Amniotic epithelial cell (primary cell): ENCODE measurements at regions not wholly inside any gene's neighbourhood (a gene's known extent, or its start where the extent isn't known, plus 50 kb on each side); places are given as distances from the start of the nearest gene placed in this dataset.
"Not testable (repeated sequence)": the region's sequence is repeated elsewhere in the genome, so short reads cannot be mapped to it uniquely, and the experiment has no call there.

Source experiments
- DNase-seq: peaks from one replicate; pipeline ENCODE4 v3.0.0-alpha.2; 2010; ENCODE audit warnings: low read depth

GRCh38 chrX:44674906-44675305, 132.2 kb upstream of the FUNDC1 start:
- no peak for DNase-seq

DNA sequence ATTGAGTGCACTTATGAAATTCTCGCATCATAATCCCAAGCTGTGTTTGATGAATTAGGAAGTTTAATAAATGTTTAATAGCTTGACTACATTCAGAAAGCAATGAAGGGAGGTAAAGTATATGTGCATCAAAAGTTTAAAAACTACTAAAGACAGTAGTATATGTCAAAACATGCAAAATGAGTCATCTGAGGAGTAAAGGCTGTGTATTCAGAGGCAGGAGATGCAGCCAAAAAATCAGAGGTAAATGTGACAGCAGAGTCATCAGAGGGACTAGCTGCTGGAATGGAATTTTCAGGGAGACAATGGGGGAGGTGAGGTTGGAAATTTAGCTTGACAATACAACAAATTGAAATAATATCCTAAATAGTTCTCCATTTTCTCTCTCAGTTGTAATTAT, 127.0 kb upstream of the FUNDC1 start:
- DNase-seq, result no peak

- DNase-seq, result no peak
Measured at GRCh38 chrX:44667771-44668170, 125.1 kb upstream of the FUNDC1 start.

DNA sequence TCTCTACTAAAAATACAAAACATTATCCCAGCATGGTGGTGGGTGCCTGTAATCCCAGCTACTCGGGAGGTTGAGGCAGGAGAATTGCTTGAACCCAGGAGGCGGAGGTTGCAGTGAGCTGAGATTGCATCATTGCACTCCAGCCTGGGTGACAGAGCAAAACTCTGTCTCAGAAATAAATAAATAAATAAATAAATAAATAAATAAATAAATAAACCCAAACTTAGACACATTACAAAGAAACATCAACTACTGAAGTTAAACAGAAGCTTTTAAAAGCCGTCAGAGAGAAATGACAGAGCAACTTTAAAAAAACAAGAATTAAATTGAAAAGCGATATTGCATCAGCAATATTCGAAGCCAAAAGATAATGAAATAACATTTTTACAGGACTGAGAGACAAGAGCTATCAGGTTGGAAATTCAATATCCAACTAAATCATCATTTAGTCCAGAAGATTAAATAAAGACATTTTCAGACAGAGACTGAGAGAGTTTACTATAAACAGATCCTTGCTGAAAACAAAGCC, 115.1 kb upstream of the FUNDC1 start:
- not testable (repeated sequence) for DNase-seq

- no peak for DNase-seq
Measured at GRCh38 chrX:44651358-44651757, 108.7 kb upstream of the FUNDC1 start.

DNA sequence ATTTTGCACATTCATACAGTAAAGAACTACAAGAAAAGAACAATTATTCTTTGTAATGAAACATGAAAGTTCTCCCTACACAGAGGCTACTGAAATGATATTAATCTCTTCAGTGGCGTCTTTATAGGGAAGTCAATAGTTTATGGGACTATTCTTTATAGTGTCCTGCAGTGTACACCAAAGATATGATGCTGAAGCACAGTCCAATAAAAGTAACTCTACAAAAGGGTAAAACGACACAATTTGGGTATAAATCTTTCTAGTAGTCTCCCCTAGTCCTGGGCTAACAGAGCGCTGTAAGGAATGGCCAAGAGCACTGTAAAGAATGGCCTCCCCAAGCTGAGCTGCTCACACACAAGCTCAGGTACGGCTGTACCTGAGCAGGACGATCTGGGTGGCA, 101.1 kb upstream of the FUNDC1 start:
- no peak for DNase-seq

GRCh38 chrX:44637282-44637681, 94.6 kb upstream of the FUNDC1 start:
- no peak for DNase-seq

GRCh38 chrX:44621078-44621477, 78.4 kb upstream of the FUNDC1 start:
- no peak for DNase-seq

- DNase-seq, result no peak
Measured at GRCh38 chrX:44619039-44619438, 76.4 kb upstream of the FUNDC1 start.

DNA sequence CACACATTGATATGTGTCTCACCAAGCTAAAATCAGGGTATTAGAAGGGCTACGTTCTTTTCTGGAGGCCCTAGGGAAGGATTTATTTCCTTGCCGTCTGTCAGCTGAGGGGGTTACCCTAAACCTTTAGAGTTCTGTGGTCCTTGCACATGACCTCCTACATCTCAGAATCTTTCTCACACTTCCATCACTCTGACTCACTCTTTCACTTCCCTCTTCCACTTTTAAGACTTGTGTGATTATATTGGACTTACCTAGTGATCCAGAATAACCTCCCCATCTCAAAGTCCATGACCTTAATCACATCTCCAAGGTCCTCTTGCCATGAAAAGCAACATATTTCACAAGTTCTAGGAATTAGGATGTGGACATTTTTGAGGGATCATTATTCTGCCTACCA, 53.6 kb upstream of the FUNDC1 start:
- no peak for DNase-seq
